RWPE1 (cell line): ENCODE measurements at regions not wholly inside any gene's neighbourhood (a gene's known extent, or its start where the extent isn't known, plus 50 kb on each side); places are given as distances from the start of the nearest gene placed in this dataset.

Experiments used
- CTCF ChIA-PET: fragments of 350-600 bp; sonication (Branson Sonifier 250); formaldehyde crosslinking; extraction: SDS; loops from one replicate; lab custom pipeline; 2021; lab: Yijun Ruan, JAX
- POLR2A ChIA-PET: fragments of 400-600 bp; formaldehyde crosslinking; extraction: SDS; loops from one replicate; lab custom pipeline; 2020; ENCODE audit warnings: antibody characterized with exemption; ENCODE audit not compliant: low non-redundant PET; lab: Yijun Ruan, JAX
- DNase-seq: peaks from one replicate; pipeline ENCODE4 v3.0.0; 2012; ENCODE audit warnings: low spot score
- H3K27ac ChIP-seq: fragments of 450-650 bp; 2 replicates; pipeline ENCODE4 v1.5.1; 2017
- CTCF ChIP-seq: fragments of 450-650 bp; conservative IDR thresholded peaks from 2 replicates; pipeline ENCODE4 v1.5.1; 2017; ENCODE audit warnings: low read depth, mild to moderate bottlenecking

GRCh38 chr1:4380564-4381168 is 273.7 kb upstream of the AJAP1 start:
- TF ChIP-seq CTCF = no peak
- no peak overlapping the region for H3K27ac ChIP-seq
- ChIA-PET CTCF (no interaction called here), POLR2A (no interaction called here)
- DNase-seq = peak; percentile 29

GRCh38 chr1:4393191-4393590 is 261.2 kb upstream of the AJAP1 start:
- no peak for TF ChIP-seq CTCF
- CTCF ChIA-PET = no interaction called here
- DNase-seq = no peak
- H3K27ac ChIP-seq = no peak overlapping the region
- POLR2A ChIA-PET = no interaction called here

- CTCF ChIA-PET = no interaction called here
- POLR2A ChIA-PET = no interaction called here
- no peak overlapping the region for H3K27ac ChIP-seq
- no peak for TF ChIP-seq CTCF
- DNase-seq = no peak
Measured at GRCh38 chr1:4394366-4394765, 260.0 kb upstream of the AJAP1 start.

GRCh38 chr1:4395158-4395557 is 259.3 kb upstream of the AJAP1 start:
- no peak overlapping the region for H3K27ac ChIP-seq
- TF ChIP-seq CTCF = no peak
- POLR2A ChIA-PET = no interaction called here
- CTCF ChIA-PET = no interaction called here
- no peak for DNase-seq

- DNase-seq = no peak
- ChIA-PET POLR2A (no interaction called here), CTCF (no interaction called here)
- TF ChIP-seq CTCF = no peak
- H3K27ac ChIP-seq = no peak overlapping the region
Measured at GRCh38 chr1:4395676-4396075, 258.7 kb upstream of the AJAP1 start.

- ChIA-PET CTCF (interaction anchor here (0.7 kb wide), 1 partner anchor 26 kb away, joined by 4 read pairs; no protein-coding TSS in a partner anchor), POLR2A (no interaction called here)
- TF ChIP-seq CTCF = no peak
- H3K27ac ChIP-seq = no peak overlapping the region
- DNase-seq = no peak
Measured at GRCh38 chr1:4396551-4396950, 257.9 kb upstream of the AJAP1 start.
